GM23248 (cell line): ENCODE measurements at regions not wholly inside any gene's neighbourhood (a gene's known extent, or its start where the extent isn't known, plus 50 kb on each side); places are given as distances from the start of the nearest gene placed in this dataset.

Experiments used
- EZH2 ChIP-seq: fragments of 200-600 bp; sonication (generic); IDR thresholded peaks from 2 replicates; pipeline ENCODE4 v1.6.1; 2018; ENCODE audit warnings: antibody characterized with exemption, mild to moderate bottlenecking; ENCODE audit not compliant: insufficient read depth, poor library complexity, severe bottlenecking
- EZH2phosphoT487 ChIP-seq: fragments of 200-600 bp; sonication (generic); IDR thresholded peaks from 2 replicates; pipeline ENCODE4 v1.6.1; 2018; ENCODE audit warnings: antibody characterized with exemption, moderate library complexity, mild to moderate bottlenecking, low read depth; ENCODE audit not compliant: insufficient read depth

DNA sequence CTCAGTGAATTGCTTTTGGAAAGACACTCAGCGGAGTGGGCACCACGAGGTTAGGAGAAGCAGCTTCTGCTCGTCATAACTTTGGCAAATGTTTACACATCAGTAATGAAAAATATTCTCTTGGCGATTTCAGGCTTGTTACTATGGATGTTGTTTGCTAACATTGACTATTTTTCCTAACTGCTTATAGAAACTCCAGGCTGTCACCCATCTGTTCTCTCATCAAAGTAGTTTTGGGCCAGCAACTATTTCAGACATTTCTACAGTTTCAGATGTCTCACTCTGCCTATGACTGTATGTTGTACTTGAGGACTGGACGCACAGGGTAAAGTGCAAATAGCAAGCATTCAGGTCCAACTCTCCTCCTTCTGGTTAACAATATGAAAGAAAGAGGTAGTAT is 346.7 kb downstream of the TRIML1 start:
- no peak for TF ChIP-seq EZH2phosphoT487
- TF ChIP-seq EZH2, result no peak
